ENCODE measurements at regions not wholly inside any gene's neighbourhood (a gene's known extent, or its start where the extent isn't known, plus 50 kb on each side); places are given as distances from the start of the nearest gene placed in this dataset.

DNA sequence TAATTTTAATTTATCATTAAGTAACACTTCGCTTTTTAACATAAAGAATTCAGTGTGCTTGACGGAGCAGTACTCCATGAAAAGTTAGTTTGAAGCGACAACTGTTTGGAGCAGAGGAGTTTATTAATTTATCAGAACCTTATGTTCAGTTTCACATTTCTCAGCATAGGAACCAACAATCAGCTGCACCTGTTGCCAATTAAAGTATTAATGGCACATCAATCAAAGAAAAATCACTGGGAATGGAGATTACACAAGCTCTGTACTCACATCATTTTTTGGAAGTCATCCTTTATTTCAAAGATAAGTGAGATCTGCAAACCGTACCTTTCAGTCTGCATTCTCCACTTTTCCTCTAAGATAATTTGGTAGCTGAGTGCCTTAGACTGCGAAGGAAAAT lies 344.6 kb downstream of the LMO4 start:
- TF ChIP-seq, protein P1, sequence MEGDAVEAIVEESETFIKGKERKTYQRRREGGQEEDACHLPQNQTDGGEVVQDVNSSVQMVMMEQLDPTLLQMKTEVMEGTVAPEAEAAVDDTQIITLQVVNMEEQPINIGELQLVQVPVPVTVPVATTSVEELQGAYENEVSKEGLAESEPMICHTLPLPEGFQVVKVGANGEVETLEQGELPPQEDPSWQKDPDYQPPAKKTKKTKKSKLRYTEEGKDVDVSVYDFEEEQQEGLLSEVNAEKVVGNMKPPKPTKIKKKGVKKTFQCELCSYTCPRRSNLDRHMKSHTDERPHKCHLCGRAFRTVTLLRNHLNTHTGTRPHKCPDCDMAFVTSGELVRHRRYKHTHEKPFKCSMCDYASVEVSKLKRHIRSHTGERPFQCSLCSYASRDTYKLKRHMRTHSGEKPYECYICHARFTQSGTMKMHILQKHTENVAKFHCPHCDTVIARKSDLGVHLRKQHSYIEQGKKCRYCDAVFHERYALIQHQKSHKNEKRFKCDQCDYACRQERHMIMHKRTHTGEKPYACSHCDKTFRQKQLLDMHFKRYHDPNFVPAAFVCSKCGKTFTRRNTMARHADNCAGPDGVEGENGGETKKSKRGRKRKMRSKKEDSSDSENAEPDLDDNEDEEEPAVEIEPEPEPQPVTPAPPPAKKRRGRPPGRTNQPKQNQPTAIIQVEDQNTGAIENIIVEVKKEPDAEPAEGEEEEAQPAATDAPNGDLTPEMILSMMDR (IDR thresholded peaks at IDR 0.05), result no peak

- TF ChIP-seq, protein P1 (IDR thresholded peaks at IDR 0.05), result no peak
Measured at GRCh38 chr1:87673748-87674147, 345.1 kb downstream of the LMO4 start.

- TF ChIP-seq, protein P1 (IDR thresholded peaks at IDR 0.05), result no peak
Measured at GRCh38 chr1:87674791-87675190, 346.1 kb downstream of the LMO4 start.

GRCh38 chr1:87678266-87678665 lies 349.6 kb downstream of the LMO4 start:
- TF ChIP-seq, protein P1 (IDR thresholded peaks at IDR 0.05), result no peak

DNA sequence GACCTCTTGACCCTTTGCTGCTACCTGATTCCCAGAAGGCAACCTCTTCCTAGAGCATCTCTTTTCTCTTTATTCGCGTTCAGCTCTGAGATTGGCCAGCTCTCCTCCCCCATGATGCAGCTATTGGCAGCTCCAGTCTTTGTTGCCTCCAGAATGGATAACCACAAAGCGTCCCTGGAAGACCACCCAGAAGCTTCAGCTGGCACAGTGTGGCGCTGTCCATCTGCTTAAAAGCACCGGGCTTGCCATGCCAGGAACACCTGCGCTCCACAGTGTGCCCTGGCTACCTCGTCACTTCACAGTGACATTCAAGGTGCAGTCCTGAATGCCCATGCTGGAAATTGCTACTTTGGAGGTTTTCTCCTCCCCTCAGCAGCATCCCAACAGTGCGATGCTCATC lies 353.9 kb downstream of the LMO4 start:
- TF ChIP-seq, protein P1 (IDR thresholded peaks at IDR 0.05), result no peak

DNA sequence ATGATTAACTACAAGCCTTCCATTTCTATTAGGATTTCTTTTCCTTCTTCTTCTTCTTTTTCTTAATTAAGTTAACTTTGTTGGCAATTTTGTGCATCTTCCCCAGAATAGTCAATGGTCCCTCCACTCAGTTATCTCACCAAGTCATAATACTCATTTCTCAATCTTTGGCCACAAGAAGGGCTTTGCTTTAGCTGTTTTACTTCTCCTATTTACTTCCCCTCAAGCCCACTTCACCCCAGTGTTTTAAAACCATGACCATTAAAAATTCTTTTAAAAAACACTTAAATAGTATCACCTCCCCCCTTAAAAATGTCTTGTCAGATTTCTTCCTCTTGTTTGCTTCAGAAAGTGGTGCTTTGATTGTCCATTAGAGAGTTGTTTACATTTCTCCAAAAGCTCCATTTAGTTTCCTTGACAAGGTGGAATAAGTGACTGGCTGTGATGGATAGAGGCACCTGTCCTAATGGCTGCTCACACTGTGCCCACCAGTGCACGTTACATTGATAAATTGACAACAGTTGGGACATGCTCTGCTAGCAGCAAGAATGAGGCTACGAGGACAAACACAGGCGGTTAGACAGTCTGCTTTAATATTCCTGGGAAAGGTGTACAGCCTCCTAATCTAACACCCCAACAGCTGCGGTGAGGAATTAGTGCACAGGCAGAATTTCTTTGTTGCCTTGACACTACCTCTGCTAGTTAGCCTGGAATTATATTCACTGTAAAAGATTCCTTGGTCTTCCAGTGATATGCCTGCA lies 354.7 kb downstream of the LMO4 start:
- TF ChIP-seq, protein P1 (IDR thresholded peaks at IDR 0.05), result no peak

- TF ChIP-seq, protein P1 (IDR thresholded peaks at IDR 0.05), result no peak
Measured at GRCh38 chr1:87684194-87684593, 355.5 kb downstream of the LMO4 start.
